Natural killer cell treated with Interleukin-12 subunit alpha and Interleukin-12 subunit beta and Interleukin-15 and Interleukin-18, amount 100 ng/mL, for 72 hours (primary cell): ENCODE measurements at regions not wholly inside any gene's neighbourhood (a gene's known extent, or its start where the extent isn't known, plus 50 kb on each side); places are given as distances from the start of the nearest gene placed in this dataset.
A peak's percentile ranks its signal among the peaks of the same experiment; 100 is the strongest.

Experiments used
- ATAC-seq, 2 donors: fragments of 150-1000 bp; cut with Tn5 transposase in 1 of 2; sonication (Bioruptor Pico), chemical (Tn5 transposase) in 1 of 2; 2 replicates each; pipeline ENCODE4 v1.10.0; 2021
- DNase-seq: peaks from one replicate; pipeline ENCODE4 v3.0.0; 2022; ENCODE audit warnings: low spot score
- H3K27ac Mint-ChIP-seq, 2 donors: 1 replicate in 1 of 2; 2 replicates in 1 of 2; pipeline ENCODE4 v1.8.0; 2022; ENCODE audit warnings: mixed read lengths in 2 of 2, mild to moderate bottlenecking in 1 of 2, moderate library complexity in 1 of 2
- H3K27me3 Mint-ChIP-seq, 2 donors: 1 replicate in 1 of 2; 2 replicates in 1 of 2; pipeline ENCODE4 v1.8.0; 2022; ENCODE audit warnings: mixed read lengths in 2 of 2
- H3K36me3 Mint-ChIP-seq: one replicate; pipeline ENCODE4 v1.8.0; 2022; ENCODE audit warnings: mixed read lengths
- H3K4me1 Mint-ChIP-seq, 2 donors: 1 replicate in 1 of 2; 2 replicates in 1 of 2; pipeline ENCODE4 v1.8.0; 2022; ENCODE audit warnings: low read depth in 2 of 2, mixed read lengths in 2 of 2, mild to moderate bottlenecking in 1 of 2
- H3K4me3 Mint-ChIP-seq: one replicate; pipeline ENCODE4 v1.8.0; 2022; ENCODE audit warnings: mixed read lengths
- H3K9me3 Mint-ChIP-seq: 2 replicates; pipeline ENCODE4 v1.8.0; 2022; ENCODE audit warnings: mixed read lengths

DNA sequence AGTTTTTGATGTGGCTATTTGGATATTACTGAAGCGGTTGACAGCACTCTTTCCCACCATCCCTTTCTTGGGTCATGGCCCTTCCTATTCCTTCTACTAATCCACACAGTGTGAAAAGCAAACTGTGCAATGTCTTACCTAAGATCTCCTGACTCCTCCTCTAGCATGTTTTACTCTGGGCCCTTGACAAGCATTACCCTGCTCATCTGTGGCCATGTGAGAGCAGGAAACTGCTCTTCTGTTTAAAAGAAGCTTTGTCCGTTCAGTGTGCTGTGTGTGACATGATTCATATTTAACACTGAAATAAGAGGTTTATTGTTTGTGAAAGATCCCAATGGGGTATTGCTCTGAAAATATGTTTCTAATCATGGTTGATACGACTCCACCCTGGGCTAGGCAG lies 1022.5 kb downstream of the AACS start:
- DNase-seq (no peak), ATAC-seq (no peak)
- no peaks in the 10 kb centered on the region for H3K4me1 Mint-ChIP-seq
- no peak overlapping the region for H3K27ac Mint-ChIP-seq
- H3K36me3 Mint-ChIP-seq, result no peaks in the 10 kb centered on the region
- H3K9me3 Mint-ChIP-seq, result peaks cover 14% of the 10 kb centered on the region
- H3K4me3 Mint-ChIP-seq, result no peak overlapping the region
- H3K27me3 Mint-ChIP-seq, result no peaks in the 10 kb centered on the region

DNA sequence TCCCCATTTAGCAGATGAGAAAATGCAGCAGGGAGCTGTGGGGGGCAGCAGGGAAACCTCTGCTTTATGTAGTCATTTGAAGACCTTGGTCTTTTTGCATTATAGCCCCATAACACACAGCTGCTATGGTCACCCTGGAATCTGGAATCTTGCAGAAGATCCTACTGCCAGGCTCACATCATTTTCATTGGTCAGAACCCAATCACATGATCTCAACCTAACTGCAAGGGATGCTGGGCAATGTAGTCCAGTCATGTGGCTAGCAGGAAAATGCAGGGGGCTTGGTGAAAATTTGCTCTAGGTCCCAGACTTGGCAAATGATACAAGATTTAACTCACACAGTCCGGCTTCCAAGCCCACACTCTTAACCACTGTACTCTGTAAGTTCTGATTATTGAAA lies 1028.7 kb downstream of the AACS start:
- Mint-ChIP-seq H3K27ac (no peak overlapping the region), H3K9me3 (peaks cover 18% of the 10 kb centered on the region), H3K27me3 (no peaks in the 10 kb centered on the region), H3K4me3 (no peak overlapping the region), H3K4me1 (no peaks in the 10 kb centered on the region), H3K36me3 (no peaks in the 10 kb centered on the region)
- ATAC-seq (no peak), DNase-seq (no peak)

- Mint-ChIP-seq H3K4me1 (no peaks in the 10 kb centered on the region), H3K36me3 (no peaks in the 10 kb centered on the region), H3K4me3 (no peak overlapping the region), H3K27me3 (no peaks in the 10 kb centered on the region), H3K27ac (no peak overlapping the region), H3K9me3 (peaks cover 24% of the 10 kb centered on the region)
- ATAC-seq (no peak), DNase-seq (no peak)
Measured at GRCh38 chr12:126095748-126096510, 1030.7 kb downstream of the AACS start.

DNA sequence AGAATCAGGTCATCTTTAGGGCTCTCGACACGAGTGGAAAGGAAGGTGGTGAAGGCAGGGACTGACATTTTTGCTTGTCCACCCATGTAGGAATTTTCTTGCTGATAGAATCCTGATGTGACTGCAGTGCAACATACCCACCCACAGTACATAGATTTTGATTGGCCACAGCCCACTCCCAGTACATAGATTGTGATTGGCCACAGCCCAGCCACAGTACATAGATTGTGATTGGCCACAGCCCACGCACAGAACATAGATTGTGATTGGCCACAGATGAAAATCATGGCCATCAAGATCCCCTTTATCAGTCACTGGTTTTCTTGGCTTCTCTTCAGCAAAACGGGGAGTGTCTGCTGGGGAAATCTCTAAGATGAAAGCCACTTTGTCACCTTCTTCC lies 1041.5 kb downstream of the AACS start:
- H3K27ac Mint-ChIP-seq, result no peak overlapping the region
- ATAC-seq (peak in 1 of 2 donors; percentile 32), DNase-seq (no peak)
- no peaks in the 10 kb centered on the region for H3K4me1 Mint-ChIP-seq
- peaks cover 2% of the 10 kb centered on the region for H3K9me3 Mint-ChIP-seq
- H3K27me3 Mint-ChIP-seq, result no peaks in the 10 kb centered on the region
- H3K4me3 Mint-ChIP-seq, result no peak overlapping the region
- H3K36me3 Mint-ChIP-seq, result no peaks in the 10 kb centered on the region

DNA sequence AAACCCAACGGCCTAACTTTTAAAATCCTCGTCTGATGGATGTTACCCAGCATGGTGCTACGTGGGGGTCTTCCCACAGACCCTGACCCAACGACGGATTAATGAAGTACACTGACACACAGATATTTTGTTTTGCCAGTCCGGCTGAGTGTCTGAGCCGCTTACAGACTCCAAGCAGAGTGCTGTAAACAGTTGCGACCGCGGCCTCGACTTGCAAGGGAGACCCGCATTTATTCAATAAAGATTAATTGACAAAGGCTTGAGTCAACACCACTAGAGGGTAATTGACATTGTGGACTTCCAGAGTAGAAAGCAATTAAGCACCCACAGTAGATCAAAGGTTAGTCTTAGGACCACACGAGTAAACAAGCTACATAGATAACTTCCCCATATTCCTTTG lies 1042.4 kb downstream of the AACS start:
- no peak for DNase-seq
- no peak for ATAC-seq
- H3K27me3 Mint-ChIP-seq, result no peaks in the 10 kb centered on the region
- no peak overlapping the region for H3K4me3 Mint-ChIP-seq
- no peak overlapping the region for H3K27ac Mint-ChIP-seq
- peaks cover 2% of the 10 kb centered on the region for H3K9me3 Mint-ChIP-seq
- H3K36me3 Mint-ChIP-seq, result no peaks in the 10 kb centered on the region
- H3K4me1 Mint-ChIP-seq, result no peaks in the 10 kb centered on the region

DNA sequence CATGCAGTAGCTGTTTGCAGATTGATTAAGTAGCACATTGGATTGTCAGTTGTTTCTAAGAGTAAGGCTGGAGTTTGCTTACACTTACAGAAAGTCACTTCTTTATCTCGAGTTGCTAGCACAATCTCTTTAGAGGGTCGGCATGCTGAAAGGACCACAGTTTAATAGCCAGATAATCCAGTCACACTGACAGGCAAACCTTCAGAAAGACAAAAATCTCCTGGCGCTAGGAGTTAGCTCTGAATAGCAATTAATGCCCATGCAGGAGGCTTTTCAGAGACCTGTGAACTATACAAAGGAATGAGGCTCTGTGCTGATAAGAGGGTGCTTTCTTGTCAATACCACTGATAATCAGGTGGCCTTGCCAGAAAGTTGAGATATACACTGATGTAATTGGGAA lies 1043.0 kb downstream of the AACS start:
- H3K4me1 Mint-ChIP-seq, result no peaks in the 10 kb centered on the region
- H3K36me3 Mint-ChIP-seq, result no peaks in the 10 kb centered on the region

DNA sequence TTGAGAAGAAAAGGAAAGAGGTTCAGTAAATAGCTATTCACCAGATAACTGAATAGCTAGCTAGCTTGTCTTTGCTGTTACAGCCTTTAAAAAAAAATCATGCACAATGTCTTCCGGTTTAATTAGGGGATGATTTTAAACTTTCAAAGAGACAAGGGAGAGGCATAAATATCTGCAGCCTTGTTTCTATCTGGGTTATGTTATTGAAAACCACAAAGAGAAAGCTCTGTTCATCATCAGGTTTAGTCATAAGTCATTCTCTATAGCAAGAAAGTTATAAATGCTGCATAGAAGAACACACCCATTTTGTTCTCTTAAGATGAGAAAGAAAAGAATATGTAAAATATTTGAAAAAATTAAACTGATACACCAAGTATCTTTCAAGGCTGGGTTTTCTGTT lies 1046.9 kb downstream of the AACS start:
- ATAC-seq (no peak), DNase-seq (no peak)
- Mint-ChIP-seq H3K4me1 (no peaks in the 10 kb centered on the region), H3K27ac (no peak overlapping the region), H3K9me3 (peaks cover 7% of the 10 kb centered on the region), H3K27me3 (no peaks in the 10 kb centered on the region), H3K36me3 (no peaks in the 10 kb centered on the region), H3K4me3 (no peak overlapping the region)

More for the DNA sequence above, 1043.0 kb downstream of the AACS start:
- no peak for ATAC-seq
- no peak for DNase-seq
- no peak overlapping the region for H3K27ac Mint-ChIP-seq
- peaks cover 2% of the 10 kb centered on the region for H3K9me3 Mint-ChIP-seq
- no peak overlapping the region for H3K4me3 Mint-ChIP-seq
- H3K27me3 Mint-ChIP-seq, result no peaks in the 10 kb centered on the region

DNA sequence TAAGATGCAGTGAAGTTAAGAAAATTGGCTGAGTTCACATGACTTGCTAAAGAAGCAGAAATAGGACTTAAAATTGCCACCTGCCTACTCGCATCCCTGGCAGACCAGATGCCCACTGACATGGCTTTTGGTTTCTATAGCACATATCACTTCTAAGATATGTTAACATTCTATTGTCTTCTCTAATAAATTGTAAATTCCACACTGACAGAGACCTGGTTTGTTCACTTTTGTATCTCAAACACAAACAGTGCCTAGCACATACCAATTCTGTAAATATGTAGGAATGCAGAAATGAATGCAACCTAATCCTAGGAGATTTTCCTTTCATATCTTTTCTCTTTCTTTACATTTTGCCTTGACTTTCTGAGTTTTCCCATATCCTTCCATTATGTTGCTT lies 1047.6 kb downstream of the AACS start:
- Mint-ChIP-seq H3K4me1 (no peaks in the 10 kb centered on the region), H3K27ac (no peak overlapping the region), H3K27me3 (no peaks in the 10 kb centered on the region), H3K36me3 (no peaks in the 10 kb centered on the region), H3K9me3 (peaks cover 7% of the 10 kb centered on the region), H3K4me3 (no peak overlapping the region)
- no peak for DNase-seq
- ATAC-seq, result no peak

DNA sequence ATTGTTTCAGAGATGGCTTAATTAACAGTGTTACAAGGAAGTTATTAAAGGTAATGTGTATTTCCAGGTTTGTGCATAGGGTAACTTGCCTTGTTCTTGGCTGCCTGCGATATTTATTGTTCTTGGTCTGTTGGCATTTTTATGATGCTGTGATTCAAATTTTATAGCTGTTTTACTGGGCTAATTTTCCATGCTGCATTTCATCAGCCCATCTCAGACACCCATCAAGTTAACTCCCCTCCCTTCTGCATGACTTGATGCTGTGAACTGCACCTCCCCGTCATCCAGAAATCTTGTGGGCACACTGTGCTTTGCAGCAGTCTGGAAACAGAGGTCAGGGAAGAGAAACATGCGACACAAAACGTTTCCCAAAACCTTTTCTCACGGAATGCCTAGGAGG lies 1049.2 kb downstream of the AACS start:
- ATAC-seq (no peak), DNase-seq (no peak)
- Mint-ChIP-seq H3K4me3 (no peak overlapping the region), H3K27ac (no peak overlapping the region), H3K27me3 (no peaks in the 10 kb centered on the region), H3K9me3 (peaks cover 7% of the 10 kb centered on the region), H3K36me3 (no peaks in the 10 kb centered on the region), H3K4me1 (no peaks in the 10 kb centered on the region)

- ATAC-seq (no peak), DNase-seq (no peak)
- no peak overlapping the region for H3K27ac Mint-ChIP-seq
- H3K27me3 Mint-ChIP-seq, result no peaks in the 10 kb centered on the region
- no peak overlapping the region for H3K4me3 Mint-ChIP-seq
- H3K36me3 Mint-ChIP-seq, result no peaks in the 10 kb centered on the region
- H3K9me3 Mint-ChIP-seq, result peaks cover 7% of the 10 kb centered on the region
- H3K4me1 Mint-ChIP-seq, result no peaks in the 10 kb centered on the region
Measured at GRCh38 chr12:126117502-126117901, 1052.3 kb downstream of the AACS start.

DNA sequence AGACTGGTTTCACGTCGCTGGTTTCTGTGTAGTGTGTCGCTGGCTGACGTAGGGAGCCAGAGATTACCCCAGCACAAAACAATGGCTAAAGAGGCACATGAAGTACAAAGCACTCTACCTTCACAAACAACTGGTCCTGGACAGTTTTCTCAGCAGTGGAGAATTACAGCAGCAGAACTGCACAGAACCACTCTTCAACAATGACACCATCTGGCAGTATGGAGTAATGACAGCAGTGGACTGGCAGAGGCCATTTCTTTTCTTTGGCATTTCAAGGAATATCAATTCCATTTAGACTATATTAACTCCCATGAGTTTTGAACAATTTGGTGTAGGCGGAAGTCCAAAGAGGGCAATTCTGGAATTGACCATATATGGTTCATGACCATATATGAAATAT lies 1074.1 kb downstream of the AACS start:
- H3K27me3 Mint-ChIP-seq, result no peaks in the 10 kb centered on the region
- H3K4me1 Mint-ChIP-seq, result no peaks in the 10 kb centered on the region
- DNase-seq, result no peak
- no peak overlapping the region for H3K27ac Mint-ChIP-seq
- peaks cover 30% of the 10 kb centered on the region for H3K9me3 Mint-ChIP-seq
- ATAC-seq, result no peak
- peaks cover 23% of the 10 kb centered on the region for H3K36me3 Mint-ChIP-seq
- no peak overlapping the region for H3K4me3 Mint-ChIP-seq

GRCh38 chr12:126144603-126145002 lies 1079.4 kb downstream of the AACS start:
- no peaks in the 10 kb centered on the region for H3K27me3 Mint-ChIP-seq
- no peaks in the 10 kb centered on the region for H3K4me1 Mint-ChIP-seq
- H3K36me3 Mint-ChIP-seq, result no peaks in the 10 kb centered on the region
- DNase-seq, result no peak
- no peak overlapping the region for H3K4me3 Mint-ChIP-seq
- H3K9me3 Mint-ChIP-seq, result peaks cover 14% of the 10 kb centered on the region
- H3K27ac Mint-ChIP-seq, result no peak overlapping the region
- ATAC-seq, result no peak

- Mint-ChIP-seq H3K9me3 (peaks cover 18% of the 10 kb centered on the region), H3K27ac (no peak overlapping the region), H3K4me3 (no peak overlapping the region), H3K36me3 (no peaks in the 10 kb centered on the region), H3K4me1 (no peaks in the 10 kb centered on the region), H3K27me3 (no peaks in the 10 kb centered on the region)
- ATAC-seq (no peak), DNase-seq (no peak)
Measured at GRCh38 chr12:126147321-126147720, 1082.1 kb downstream of the AACS start.

DNA sequence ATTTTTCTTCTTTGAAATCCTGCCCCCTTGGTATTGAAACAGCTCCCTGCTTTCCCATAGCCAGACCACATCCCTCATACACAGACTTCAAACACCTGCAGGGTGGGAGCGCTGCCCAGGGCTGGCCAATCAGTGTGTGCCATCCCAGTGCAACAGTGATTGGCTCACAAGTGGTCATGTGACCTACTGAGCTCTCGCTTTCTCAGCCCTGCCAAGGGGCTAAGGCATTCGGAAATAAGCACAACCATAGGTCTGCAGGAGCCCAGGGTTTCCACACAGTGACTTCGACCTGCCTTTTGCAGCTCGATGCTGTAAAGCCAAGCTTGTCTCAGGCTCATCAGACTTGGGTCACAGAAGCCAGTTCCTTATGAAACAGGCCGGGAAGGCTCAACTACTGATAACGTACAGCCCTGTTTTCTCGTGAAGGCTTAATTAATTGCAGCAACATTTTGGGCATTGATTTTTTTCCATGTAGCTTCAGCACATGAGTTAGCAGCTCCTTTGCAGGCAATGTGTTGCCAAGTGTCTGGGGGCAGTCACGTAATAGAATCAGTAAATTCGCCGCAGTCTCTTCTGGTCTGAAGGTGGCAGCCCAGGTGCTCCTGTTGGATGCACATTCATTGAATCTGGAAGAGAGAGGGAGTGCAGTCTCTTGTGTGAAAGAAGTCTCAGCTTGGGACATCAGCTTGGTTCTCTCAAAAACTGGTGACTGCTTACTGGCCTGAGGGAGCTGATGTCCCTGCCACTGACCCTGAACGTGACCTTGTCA lies 1091.8 kb downstream of the AACS start:
- H3K4me1 Mint-ChIP-seq, result no peaks in the 10 kb centered on the region
- H3K9me3 Mint-ChIP-seq, result peaks cover 12% of the 10 kb centered on the region
- ATAC-seq, result no peak
- no peaks in the 10 kb centered on the region for H3K36me3 Mint-ChIP-seq
- no peak overlapping the region for H3K27ac Mint-ChIP-seq
- DNase-seq, result no peak
- no peak overlapping the region for H3K4me3 Mint-ChIP-seq
- no peaks in the 10 kb centered on the region for H3K27me3 Mint-ChIP-seq
